Trophoblast cell (in vitro differentiated cells and primary cell): ENCODE measurements at regions not wholly inside any gene's neighbourhood (a gene's known extent, or its start where the extent isn't known, plus 50 kb on each side); places are given as distances from the start of the nearest gene placed in this dataset.
"Not testable (repeated sequence)": the region's sequence is repeated elsewhere in the genome, so short reads cannot be mapped to it uniquely, and the experiment has no call there.

Experiments used
- DNase-seq, 2 donors: peaks; one replicate each; pipeline ENCODE4 v3.0.0-alpha.2; 2016
- H2AFZ ChIP-seq: 2 replicates; pipeline ENCODE4 v1.6.1; 2013; ENCODE audit warnings: low read length, moderate library complexity, mild to moderate bottlenecking; ENCODE audit not compliant: insufficient read depth, poor library complexity
- H2AK5ac ChIP-seq: 2 replicates; pipeline ENCODE4 v1.6.1; 2013; ENCODE audit warnings: mild to moderate bottlenecking, low read length
- H2BK120ac ChIP-seq: 2 replicates; pipeline ENCODE4 v1.6.1; 2013; ENCODE audit warnings: low read length, mild to moderate bottlenecking, moderate library complexity; ENCODE audit not compliant: insufficient read depth, poor library complexity
- H2BK12ac ChIP-seq: 2 replicates; pipeline ENCODE4 v1.6.1; 2013; ENCODE audit warnings: mild to moderate bottlenecking, low read length, moderate library complexity
- H2BK5ac ChIP-seq: 2 replicates; pipeline ENCODE4 v1.6.1; 2013; ENCODE audit warnings: low read length, low read depth, moderate library complexity, mild to moderate bottlenecking; ENCODE audit not compliant: poor library complexity
- H3K14ac ChIP-seq: 2 replicates; pipeline ENCODE4 v1.6.1; 2013; ENCODE audit warnings: mild to moderate bottlenecking, low read length
- H3K18ac ChIP-seq: 2 replicates; pipeline ENCODE4 v1.6.1; 2013; ENCODE audit warnings: mild to moderate bottlenecking, low read length
- H3K23ac ChIP-seq: 2 replicates; pipeline ENCODE4 v1.6.1; 2013; ENCODE audit warnings: low read length
- H3K27ac ChIP-seq: 2 replicates; pipeline ENCODE4 v1.5.1; 2013; ENCODE audit warnings: low read depth, mild to moderate bottlenecking, inconsistent platforms, low read length, moderate library complexity
- H3K27me3 ChIP-seq: 2 replicates; pipeline ENCODE4 v1.6.1; 2013; ENCODE audit warnings: inconsistent platforms, mild to moderate bottlenecking, low read length, moderate library complexity; ENCODE audit not compliant: insufficient read depth
- H3K36me3 ChIP-seq, 2 experiments: 1 replicate in 1 of 2; 2 replicates in 1 of 2; pipeline ENCODE4 v1.6.1; 2013; ENCODE audit warnings: low read length in 2 of 2, mild to moderate bottlenecking in 2 of 2, moderate library complexity in 1 of 2; ENCODE audit not compliant: insufficient read depth in 2 of 2, control insufficient read depth in 1 of 2
- H3K4ac ChIP-seq: 2 replicates; pipeline ENCODE4 v1.6.1; 2013; ENCODE audit warnings: low read depth, mild to moderate bottlenecking, low read length, moderate library complexity
- H3K4me1 ChIP-seq, 2 experiments: 1 replicate in 1 of 2; 2 replicates in 1 of 2; pipeline ENCODE4 v1.6.1; 2013; ENCODE audit warnings: low read length in 2 of 2, mild to moderate bottlenecking in 2 of 2, moderate library complexity in 1 of 2; ENCODE audit not compliant: insufficient read depth in 2 of 2, control insufficient read depth in 1 of 2
- H3K4me2 ChIP-seq: 2 replicates; pipeline ENCODE4 v1.6.1; 2013; ENCODE audit warnings: inconsistent platforms, mild to moderate bottlenecking, low read length, moderate library complexity
- H3K4me3 ChIP-seq: 2 replicates; pipeline ENCODE4 v1.5.1; 2013; ENCODE audit warnings: mild to moderate bottlenecking, low read depth, low read length, inconsistent platforms
- H3K79me1 ChIP-seq: one replicate; pipeline ENCODE4 v1.6.1; 2013; ENCODE audit warnings: low read length
- H3K79me2 ChIP-seq: 2 replicates; pipeline ENCODE4 v1.6.1; 2013; ENCODE audit warnings: low read length, mild to moderate bottlenecking; ENCODE audit not compliant: control insufficient read depth, insufficient read depth, poor library complexity
- H3K9ac ChIP-seq: 2 replicates; pipeline ENCODE4 v1.6.1; 2013; ENCODE audit warnings: mild to moderate bottlenecking, low read length
- H3K9me3 ChIP-seq: 2 replicates; pipeline ENCODE4 v1.6.1; 2013; ENCODE audit warnings: low read depth, mild to moderate bottlenecking, control low read depth, inconsistent platforms, low read length; ENCODE audit not compliant: insufficient read depth
- H4K12ac ChIP-seq: 2 replicates; pipeline ENCODE4 v1.6.1; 2013; ENCODE audit warnings: low read depth, mild to moderate bottlenecking, low read length, moderate library complexity
- H4K8ac ChIP-seq: 2 replicates; pipeline ENCODE4 v1.6.1; 2013; ENCODE audit warnings: low read depth, mild to moderate bottlenecking, low read length, moderate library complexity
- H4K91ac ChIP-seq: one replicate; pipeline ENCODE4 v1.6.1; 2013; ENCODE audit warnings: low read depth, mild to moderate bottlenecking, low read length, moderate library complexity
- WGBS: extraction: QIAGEN DNeasy Blood & Tissue Kit; methylation state at CpG from one replicate; pipeline ENCODE4 v1.1.7; 2013; ENCODE audit warnings: missing lambda C conversion rate; ENCODE audit not compliant: insufficient read length, insufficient coverage; ENCODE audit errors: extremely low coverage; 5-methylcytosine and 5-hydroxymethylcytosine counted together

- no peak for DNase-seq
- Histone ChIP-seq H3K4me1 (no peaks in the 10 kb centered on the region), H2BK5ac (no peak overlapping the region), H3K36me3 (no peaks in the 10 kb centered on the region), H2AK5ac (no peak overlapping the region), H3K4ac (no peak overlapping the region), H3K27me3 (no peaks in the 10 kb centered on the region), H4K12ac (no peak overlapping the region), H2BK120ac (no peak overlapping the region), H3K14ac (no peak overlapping the region), H3K79me1 (no peaks in the 10 kb centered on the region), H2BK12ac (no peak overlapping the region), H2AFZ (no peak overlapping the region), H3K27ac (no peak overlapping the region), H3K4me3 (no peak overlapping the region), H3K9ac (no peak overlapping the region), H3K23ac (no peak overlapping the region), H3K18ac (no peak overlapping the region), H4K91ac (no peak overlapping the region), H4K8ac (no peak overlapping the region), H3K9me3 (no peaks in the 10 kb centered on the region), H3K79me2 (no peaks in the 10 kb centered on the region), H3K4me2 (no peak overlapping the region)
- no CpG with 5 or more reads among the region's 2 CpGs for WGBS
Measured at GRCh38 chr6:78253618-78254017, 600.8 kb downstream of the MEI4 start.

GRCh38 chr6:78259935-78260334 is 607.1 kb downstream of the MEI4 start:
- Histone ChIP-seq H4K91ac (no peak overlapping the region), H2BK12ac (no peak overlapping the region)

GRCh38 chr6:78260427-78260826 is 606.9 kb upstream of the IRAK1BP1 start:
- H3K79me2 ChIP-seq, H2AFZ ChIP-seq, H3K18ac ChIP-seq, H2BK5ac ChIP-seq, H2BK12ac ChIP-seq, H4K91ac ChIP-seq, H4K8ac ChIP-seq, H3K36me3 ChIP-seq, H2AK5ac ChIP-seq, H4K12ac ChIP-seq, H3K14ac ChIP-seq, H3K4ac ChIP-seq, H3K4me3 ChIP-seq, DNase-seq, H2BK120ac ChIP-seq, H3K27ac ChIP-seq, H3K9ac ChIP-seq, H3K27me3 ChIP-seq, H3K23ac ChIP-seq, H3K9me3 ChIP-seq, H3K4me1 ChIP-seq, H3K4me2 ChIP-seq, H3K79me1 ChIP-seq: not testable (repeated sequence)
- no CpG with 5 or more reads among the region's 3 CpGs for WGBS

More at GRCh38 chr6:78259935-78260334, 607.1 kb downstream of the MEI4 start:
- H2AFZ ChIP-seq = no peak overlapping the region
- H3K14ac ChIP-seq = no peak overlapping the region
- no peak overlapping the region for H3K23ac ChIP-seq
- H4K12ac ChIP-seq = no peak overlapping the region
- H3K4me2 ChIP-seq = no peak overlapping the region
- no peak overlapping the region for H2BK5ac ChIP-seq
- no peak overlapping the region for H3K18ac ChIP-seq
- H3K27ac ChIP-seq = no peak overlapping the region
- no peaks in the 10 kb centered on the region for H3K9me3 ChIP-seq
- no peak overlapping the region for H3K9ac ChIP-seq
- H2BK120ac ChIP-seq = no peak overlapping the region
- no peak for DNase-seq
- H3K27me3 ChIP-seq = no peaks in the 10 kb centered on the region
- no peak overlapping the region for H2AK5ac ChIP-seq
- no peak overlapping the region for H3K4me3 ChIP-seq
- no peaks in the 10 kb centered on the region for H3K36me3 ChIP-seq
- H3K79me1 ChIP-seq = no peaks in the 10 kb centered on the region
- H4K8ac ChIP-seq = no peak overlapping the region
- H3K4ac ChIP-seq = no peak overlapping the region
- no CpG with 5 or more reads among the region's 1 CpG for WGBS
- no peaks in the 10 kb centered on the region for H3K4me1 ChIP-seq
- H3K79me2 ChIP-seq = no peaks in the 10 kb centered on the region

GRCh38 chr6:78268591-78269452 is 598.5 kb upstream of the IRAK1BP1 start:
- Histone ChIP-seq H3K36me3 (no peaks in the 10 kb centered on the region), H3K4me2 (no peak overlapping the region), H4K91ac (no peak overlapping the region), H2BK5ac (no peak overlapping the region), H3K9me3 (no peaks in the 10 kb centered on the region), H3K23ac (no peak overlapping the region), H2BK120ac (no peak overlapping the region), H3K27me3 (no peaks in the 10 kb centered on the region), H3K18ac (no peak overlapping the region), H3K79me1 (no peaks in the 10 kb centered on the region), H4K8ac (no peak overlapping the region), H3K9ac (no peak overlapping the region), H3K79me2 (no peaks in the 10 kb centered on the region), H3K4me3 (no peak overlapping the region), H3K27ac (no peak overlapping the region), H2AK5ac (no peak overlapping the region), H3K4ac (no peak overlapping the region), H2BK12ac (no peak overlapping the region), H3K14ac (no peak overlapping the region), H4K12ac (no peak overlapping the region), H2AFZ (no peak overlapping the region), H3K4me1 (no peaks in the 10 kb centered on the region)
- no CpG with 5 or more reads among the region's 2 CpGs for WGBS
- no peak for DNase-seq
